ENCODE measurements at regions not wholly inside any gene's neighbourhood (a gene's known extent, or its start where the extent isn't known, plus 50 kb on each side); places are given as distances from the start of the nearest gene placed in this dataset.

DNA sequence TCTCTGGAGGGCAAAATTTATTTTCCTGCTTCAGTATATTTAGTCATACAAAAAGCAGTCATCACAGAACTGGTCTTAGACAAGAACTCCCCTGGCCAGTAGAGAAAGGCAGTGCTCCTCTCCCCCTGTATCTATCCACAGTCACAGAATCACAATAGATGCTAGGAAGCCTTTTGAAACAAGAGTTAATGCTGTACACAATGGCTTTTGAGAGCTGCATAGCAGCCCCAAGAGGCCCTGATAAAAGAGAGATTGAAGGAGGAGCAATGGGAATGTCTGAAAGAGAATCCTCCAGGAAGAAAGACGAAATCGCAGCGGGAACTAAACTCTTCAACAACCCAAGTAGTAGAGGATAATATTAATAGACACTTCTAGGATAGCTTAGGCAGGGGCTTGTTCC lies 330.2 kb downstream of the RBM43 start:
- Mint-ChIP-seq H3K4me3 (no peak overlapping the region), H3K4me1 (peaks cover 10% of the 10 kb centered on the region), H3K9me3 (no peaks in the 10 kb centered on the region), H3K36me3 (no peaks in the 10 kb centered on the region), H3K27ac (no peak overlapping the region), H3K27me3 (ENCODE audit: low read depth) (no peaks in the 10 kb centered on the region)
- TF ChIP-seq, protein P1, sequence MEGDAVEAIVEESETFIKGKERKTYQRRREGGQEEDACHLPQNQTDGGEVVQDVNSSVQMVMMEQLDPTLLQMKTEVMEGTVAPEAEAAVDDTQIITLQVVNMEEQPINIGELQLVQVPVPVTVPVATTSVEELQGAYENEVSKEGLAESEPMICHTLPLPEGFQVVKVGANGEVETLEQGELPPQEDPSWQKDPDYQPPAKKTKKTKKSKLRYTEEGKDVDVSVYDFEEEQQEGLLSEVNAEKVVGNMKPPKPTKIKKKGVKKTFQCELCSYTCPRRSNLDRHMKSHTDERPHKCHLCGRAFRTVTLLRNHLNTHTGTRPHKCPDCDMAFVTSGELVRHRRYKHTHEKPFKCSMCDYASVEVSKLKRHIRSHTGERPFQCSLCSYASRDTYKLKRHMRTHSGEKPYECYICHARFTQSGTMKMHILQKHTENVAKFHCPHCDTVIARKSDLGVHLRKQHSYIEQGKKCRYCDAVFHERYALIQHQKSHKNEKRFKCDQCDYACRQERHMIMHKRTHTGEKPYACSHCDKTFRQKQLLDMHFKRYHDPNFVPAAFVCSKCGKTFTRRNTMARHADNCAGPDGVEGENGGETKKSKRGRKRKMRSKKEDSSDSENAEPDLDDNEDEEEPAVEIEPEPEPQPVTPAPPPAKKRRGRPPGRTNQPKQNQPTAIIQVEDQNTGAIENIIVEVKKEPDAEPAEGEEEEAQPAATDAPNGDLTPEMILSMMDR (IDR thresholded peaks at IDR 0.05; ENCODE audit: unreplicated experiment), result no peak
- DNase-seq (ENCODE audit: low spot score in 2 of 2, unreplicated experiment in 2 of 2), result no peak

DNA sequence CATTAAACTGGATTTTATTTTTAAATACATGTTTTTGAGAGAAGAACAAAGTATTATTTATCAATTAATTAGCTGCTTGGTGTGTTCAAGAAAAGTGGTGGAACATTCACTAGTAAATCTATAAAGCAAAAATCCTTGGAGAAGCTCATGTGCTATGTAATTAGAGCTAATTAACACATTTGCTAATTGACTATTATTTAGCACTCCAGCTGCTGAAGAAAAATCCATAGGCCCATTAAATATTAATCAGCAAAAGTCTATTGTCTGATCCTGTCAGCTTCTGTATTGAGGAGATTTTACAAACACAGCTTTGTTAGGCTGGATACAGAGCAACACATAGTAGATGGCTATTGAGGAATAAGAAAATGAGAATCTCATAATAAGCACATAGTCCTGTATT lies 336.1 kb downstream of the RBM43 start:
- no peak overlapping the region for H3K27ac Mint-ChIP-seq
- DNase-seq (ENCODE audit: low spot score in 2 of 2, unreplicated experiment in 2 of 2), result no peak
- TF ChIP-seq, protein P1 (IDR thresholded peaks at IDR 0.05; ENCODE audit: unreplicated experiment), result no peak
- H3K9me3 Mint-ChIP-seq, result peaks cover 6% of the 10 kb centered on the region
- H3K36me3 Mint-ChIP-seq, result no peaks in the 10 kb centered on the region
- H3K4me1 Mint-ChIP-seq, result no peaks in the 10 kb centered on the region
- no peaks in the 10 kb centered on the region for H3K27me3 Mint-ChIP-seq (ENCODE audit: low read depth)
- no peak overlapping the region for H3K4me3 Mint-ChIP-seq

DNA sequence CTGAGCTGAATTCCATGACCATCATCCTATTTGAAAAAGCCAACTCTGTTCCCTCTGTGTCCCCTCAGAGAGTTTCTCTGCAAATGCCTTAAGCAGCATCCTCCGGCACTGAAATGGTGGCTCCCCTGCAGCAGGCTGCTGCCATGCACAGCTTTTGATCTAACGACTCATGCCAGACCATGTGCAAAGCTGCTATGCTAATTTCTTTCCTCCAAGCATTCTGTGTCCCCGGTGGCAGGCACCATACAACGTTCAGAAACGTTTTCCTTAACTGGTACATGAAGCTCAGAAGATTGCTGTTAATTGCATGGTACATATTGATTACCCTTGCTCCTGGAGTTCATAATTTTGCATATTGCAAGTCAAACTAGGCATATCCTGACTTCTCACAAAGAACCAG lies 336.8 kb downstream of the RBM43 start:
- DNase-seq (ENCODE audit: low spot score in 2 of 2, unreplicated experiment in 2 of 2), result no peak
- no peaks in the 10 kb centered on the region for H3K27me3 Mint-ChIP-seq (ENCODE audit: low read depth)
- no peak overlapping the region for H3K27ac Mint-ChIP-seq
- H3K9me3 Mint-ChIP-seq, result peaks cover 6% of the 10 kb centered on the region
- no peaks in the 10 kb centered on the region for H3K36me3 Mint-ChIP-seq
- H3K4me3 Mint-ChIP-seq, result no peak overlapping the region
- TF ChIP-seq, protein P1 (IDR thresholded peaks at IDR 0.05; ENCODE audit: unreplicated experiment), result no peak
- no peaks in the 10 kb centered on the region for H3K4me1 Mint-ChIP-seq

GRCh38 chr2:150919901-150920300 lies 341.8 kb downstream of the RBM43 start:
- TF ChIP-seq, protein P1 (IDR thresholded peaks at IDR 0.05; ENCODE audit: unreplicated experiment), result no peak
- no peak overlapping the region for H3K4me3 Mint-ChIP-seq
- no peak for DNase-seq (ENCODE audit: low spot score in 2 of 2, unreplicated experiment in 2 of 2)
- peaks cover 7% of the 10 kb centered on the region for H3K4me1 Mint-ChIP-seq
- peaks cover 6% of the 10 kb centered on the region for H3K9me3 Mint-ChIP-seq
- H3K36me3 Mint-ChIP-seq, result no peaks in the 10 kb centered on the region
- no peak overlapping the region for H3K27ac Mint-ChIP-seq
- no peaks in the 10 kb centered on the region for H3K27me3 Mint-ChIP-seq (ENCODE audit: low read depth)

DNA sequence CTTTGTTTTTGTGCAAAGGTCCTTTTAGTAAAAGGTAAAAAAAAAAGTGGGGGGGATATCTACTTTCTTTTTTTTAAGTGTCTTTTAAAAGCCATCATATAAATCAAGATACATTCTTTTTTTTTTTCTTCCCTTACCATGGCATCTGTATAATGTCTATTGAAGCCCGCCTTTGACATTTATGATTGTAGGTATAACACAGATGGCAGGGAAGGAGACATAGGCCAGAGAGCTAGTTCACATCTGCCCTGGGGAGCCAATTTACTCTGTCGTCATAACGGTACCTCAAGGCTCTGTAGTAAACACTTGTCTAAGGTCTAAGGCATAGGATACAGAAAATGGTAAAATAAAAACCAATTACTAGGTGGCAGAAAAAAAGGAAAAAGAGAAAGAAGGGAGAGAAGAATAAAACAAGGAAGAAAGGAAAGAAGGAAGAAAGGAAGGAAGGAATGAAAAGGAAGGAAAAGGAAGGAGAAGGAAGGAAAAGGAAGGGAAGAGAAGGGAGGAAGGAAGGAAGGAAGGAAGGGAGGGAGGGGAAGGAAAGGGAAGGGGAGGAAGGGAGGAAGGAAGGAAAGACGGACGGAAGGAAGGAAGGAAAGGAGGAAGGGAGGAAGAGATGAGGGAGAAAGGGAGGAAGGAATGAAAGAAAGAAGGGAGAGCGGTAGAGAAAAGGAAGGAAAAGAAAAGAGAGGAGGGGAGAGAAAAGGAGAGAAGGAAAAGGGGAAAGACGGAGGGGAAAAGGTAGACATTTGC lies 343.5 kb downstream of the RBM43 start:
- Mint-ChIP-seq H3K27ac (no peak overlapping the region), H3K4me1 (peaks cover 7% of the 10 kb centered on the region), H3K27me3 (ENCODE audit: low read depth) (no peaks in the 10 kb centered on the region), H3K4me3 (no peak overlapping the region), H3K9me3 (peaks cover 6% of the 10 kb centered on the region), H3K36me3 (no peaks in the 10 kb centered on the region)
- TF ChIP-seq, protein P1 (IDR thresholded peaks at IDR 0.05; ENCODE audit: unreplicated experiment), result no peak
- no peak for DNase-seq (ENCODE audit: low spot score in 2 of 2, unreplicated experiment in 2 of 2)

Measured in mesothelial cell of epicardium (in vitro differentiated cells).